SKM-1 treated with dmso at 0.1 percent for 144 hours (cell line): ENCODE measurements at regions not wholly inside any gene's neighbourhood (a gene's known extent, or its start where the extent isn't known, plus 50 kb on each side); places are given as distances from the start of the nearest gene placed in this dataset.

Source experiments
- DNase-seq: peaks from one replicate; lab custom pipeline; 2025; ENCODE audit not compliant: unreplicated experiment; lab: John Stamatoyannopoulos, UW

GRCh38 chr5:93008502-93009207, 572.4 kb downstream of the NR2F1-AS1 start:
- DNase-seq, result no peak

- no peak for DNase-seq
These were observed 574.1 kb downstream of the NR2F1-AS1 start for GRCh38 chr5:93006915-93007314.

- no peak for DNase-seq
These were observed 582.6 kb downstream of the NR2F1-AS1 start for GRCh38 chr5:92998456-92998855.

- no peak for DNase-seq
These were observed 586.6 kb downstream of the NR2F1-AS1 start for GRCh38 chr5:92994392-92994791.

- no peak for DNase-seq
These were observed 588.9 kb downstream of the NR2F1-AS1 start for GRCh38 chr5:92992073-92992472.

GRCh38 chr5:92991581-92992067, 589.4 kb downstream of the NR2F1-AS1 start:
- DNase-seq, result no peak

- no peak for DNase-seq
These were observed 590.2 kb downstream of the NR2F1-AS1 start for GRCh38 chr5:92990771-92991170.

GRCh38 chr5:92981001-92981400, 600.0 kb downstream of the NR2F1-AS1 start:
- no peak for DNase-seq

GRCh38 chr5:92980491-92980890, 600.5 kb downstream of the NR2F1-AS1 start:
- DNase-seq, result no peak

GRCh38 chr5:92979716-92980115, 601.3 kb downstream of the NR2F1-AS1 start:
- no peak for DNase-seq

- no peak for DNase-seq
These were observed 603.0 kb downstream of the NR2F1-AS1 start for GRCh38 chr5:92977846-92978540.

GRCh38 chr5:92976156-92976555, 604.9 kb downstream of the NR2F1-AS1 start:
- no peak for DNase-seq

- DNase-seq, result no peak
These were observed 611.2 kb downstream of the NR2F1-AS1 start for GRCh38 chr5:92969781-92970237.

- DNase-seq, result no peak
These were observed 611.7 kb downstream of the NR2F1-AS1 start for GRCh38 chr5:92969191-92969780.

- DNase-seq, result no peak
These were observed 617.2 kb downstream of the NR2F1-AS1 start for GRCh38 chr5:92963800-92964199.

- DNase-seq, result no peak
These were observed 618.3 kb downstream of the NR2F1-AS1 start for GRCh38 chr5:92962752-92963151.

GRCh38 chr5:92956886-92957285, 624.1 kb downstream of the NR2F1-AS1 start:
- no peak for DNase-seq

GRCh38 chr5:92952243-92952642, 628.8 kb downstream of the NR2F1-AS1 start:
- no peak for DNase-seq

- no peak for DNase-seq
These were observed 629.3 kb downstream of the NR2F1-AS1 start for GRCh38 chr5:92951746-92952145.

- DNase-seq, result no peak
These were observed 634.5 kb downstream of the NR2F1-AS1 start for GRCh38 chr5:92946546-92946945.

- DNase-seq, result no peak
These were observed 635.4 kb downstream of the NR2F1-AS1 start for GRCh38 chr5:92945605-92946097.
